ENCODE measurements at regions not wholly inside any gene's neighbourhood (a gene's known extent, or its start where the extent isn't known, plus 50 kb on each side); places are given as distances from the start of the nearest gene placed in this dataset.

DNA sequence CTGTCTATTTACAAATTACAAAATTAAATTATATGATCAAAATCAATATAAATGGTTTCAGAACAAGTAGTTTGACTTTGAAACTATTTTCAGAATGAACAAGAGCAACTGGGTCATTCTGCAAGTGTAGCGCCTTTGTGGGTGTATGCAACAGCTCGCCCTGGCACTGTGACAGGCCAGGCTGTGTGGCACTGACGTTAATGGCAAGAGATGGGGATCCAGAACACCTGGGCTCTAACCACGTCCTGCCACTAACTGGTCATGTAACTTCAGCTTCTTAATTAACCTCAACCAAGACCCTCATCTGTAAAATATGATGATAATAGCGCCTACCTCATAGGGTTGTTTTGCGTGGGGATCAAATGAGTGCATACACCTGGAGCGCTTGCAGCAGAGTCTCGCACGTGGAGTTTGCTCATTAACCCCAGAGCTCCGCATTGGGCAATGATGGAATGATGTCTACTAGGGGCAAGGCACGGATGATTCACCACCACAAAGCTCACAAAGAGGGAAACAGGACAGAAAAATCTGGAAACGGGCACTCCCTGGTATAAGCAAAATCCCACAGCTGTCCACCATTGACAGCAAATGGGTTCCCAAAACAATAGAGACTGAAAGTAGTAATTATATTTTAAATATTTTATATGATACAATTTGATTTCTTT is 639.4 kb downstream of the SEMA5A start:
- TF ChIP-seq, protein P1, sequence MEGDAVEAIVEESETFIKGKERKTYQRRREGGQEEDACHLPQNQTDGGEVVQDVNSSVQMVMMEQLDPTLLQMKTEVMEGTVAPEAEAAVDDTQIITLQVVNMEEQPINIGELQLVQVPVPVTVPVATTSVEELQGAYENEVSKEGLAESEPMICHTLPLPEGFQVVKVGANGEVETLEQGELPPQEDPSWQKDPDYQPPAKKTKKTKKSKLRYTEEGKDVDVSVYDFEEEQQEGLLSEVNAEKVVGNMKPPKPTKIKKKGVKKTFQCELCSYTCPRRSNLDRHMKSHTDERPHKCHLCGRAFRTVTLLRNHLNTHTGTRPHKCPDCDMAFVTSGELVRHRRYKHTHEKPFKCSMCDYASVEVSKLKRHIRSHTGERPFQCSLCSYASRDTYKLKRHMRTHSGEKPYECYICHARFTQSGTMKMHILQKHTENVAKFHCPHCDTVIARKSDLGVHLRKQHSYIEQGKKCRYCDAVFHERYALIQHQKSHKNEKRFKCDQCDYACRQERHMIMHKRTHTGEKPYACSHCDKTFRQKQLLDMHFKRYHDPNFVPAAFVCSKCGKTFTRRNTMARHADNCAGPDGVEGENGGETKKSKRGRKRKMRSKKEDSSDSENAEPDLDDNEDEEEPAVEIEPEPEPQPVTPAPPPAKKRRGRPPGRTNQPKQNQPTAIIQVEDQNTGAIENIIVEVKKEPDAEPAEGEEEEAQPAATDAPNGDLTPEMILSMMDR (IDR thresholded peaks at IDR 0.05), result no peak
- intact Hi-C loops (cut with DNase I), result no loop called here
- no peak overlapping the region for H3K27ac ChIP-seq
- H3K9me3 ChIP-seq, result no peaks in the 10 kb centered on the region
- ATAC-seq (no peak), DNase-seq (no peak)
- no peaks in the 10 kb centered on the region for H3K27me3 ChIP-seq
- no peak overlapping the region for H3K4me3 ChIP-seq
- H3K36me3 ChIP-seq, result no peaks in the 10 kb centered on the region
- H3K4me1 ChIP-seq, result no peaks in the 10 kb centered on the region

DNA sequence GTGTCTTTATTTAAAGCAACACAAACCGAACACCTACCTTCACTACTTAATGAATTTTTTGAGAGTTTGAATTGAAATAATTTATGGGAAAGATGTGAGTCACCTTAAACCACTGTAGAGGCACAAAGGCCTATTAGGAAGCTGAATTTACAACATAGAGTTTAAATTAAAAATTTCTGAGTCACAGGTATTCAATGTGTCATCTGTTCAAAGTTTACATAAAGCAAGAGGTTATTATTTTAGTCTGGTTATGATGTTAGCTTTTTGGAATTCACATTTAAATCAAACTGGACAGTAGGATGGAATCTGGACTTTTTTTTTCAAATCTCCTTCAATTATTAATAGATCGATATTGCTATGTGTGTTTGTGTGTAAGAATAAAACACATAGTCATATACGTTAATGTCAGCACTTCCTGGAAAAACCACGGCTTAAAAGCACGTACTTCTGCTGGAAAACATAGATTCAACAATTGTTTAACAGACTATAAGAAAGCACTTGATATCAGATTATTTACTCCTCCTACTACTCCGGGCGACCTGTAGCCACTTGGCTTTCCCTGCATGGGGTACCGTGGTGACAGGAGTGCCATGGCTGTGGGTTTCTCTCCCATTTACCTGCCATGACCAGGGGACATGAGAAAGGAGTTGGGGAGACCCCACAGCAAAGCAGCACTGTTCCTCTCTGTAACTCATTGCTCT is 638.6 kb downstream of the SEMA5A start:
- H3K27ac ChIP-seq, result no peak overlapping the region
- DNase-seq (no peak), ATAC-seq (no peak)
- H3K4me1 ChIP-seq, result no peaks in the 10 kb centered on the region
- intact Hi-C loops (cut with DNase I), result no loop called here
- H3K27me3 ChIP-seq, result no peaks in the 10 kb centered on the region
- no peaks in the 10 kb centered on the region for H3K9me3 ChIP-seq
- H3K4me3 ChIP-seq, result no peak overlapping the region
- H3K36me3 ChIP-seq, result no peaks in the 10 kb centered on the region
- TF ChIP-seq, protein P1 (IDR thresholded peaks at IDR 0.05), result no peak

DNA sequence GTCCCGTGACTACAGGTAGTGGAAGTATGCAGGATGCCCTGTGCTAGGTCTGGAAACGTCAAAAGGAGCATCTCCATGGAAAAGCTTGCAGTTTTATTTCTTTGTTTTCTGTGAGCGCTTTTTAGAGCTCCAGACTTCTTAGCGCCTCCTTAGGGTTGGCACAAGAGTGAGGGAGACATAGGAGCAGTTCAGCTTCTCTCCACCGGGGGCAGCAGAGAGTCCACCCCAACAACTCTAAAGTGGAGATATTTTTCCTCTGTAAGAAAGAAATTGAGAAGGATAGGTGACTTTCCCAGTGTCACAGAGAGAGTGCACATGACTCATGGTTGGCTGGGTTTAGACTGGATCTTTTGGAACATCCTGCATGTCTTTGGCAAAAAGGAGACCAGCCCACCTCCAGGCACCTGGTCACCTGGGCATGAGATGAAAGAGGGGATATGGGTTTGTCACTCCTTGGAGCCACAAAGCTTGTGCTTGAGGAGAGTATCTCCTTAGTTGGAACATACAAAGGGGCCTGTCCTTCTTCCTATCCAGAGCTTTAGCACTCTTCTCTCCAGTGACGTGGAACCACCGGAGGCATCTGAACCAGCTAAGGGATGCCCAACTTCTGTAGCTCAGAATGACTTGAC is 637.7 kb downstream of the SEMA5A start:
- H3K4me3 ChIP-seq, result no peak overlapping the region
- DNase-seq (no peak), ATAC-seq (peak; percentile 75)
- H3K4me1 ChIP-seq, result no peaks in the 10 kb centered on the region
- H3K9me3 ChIP-seq, result no peaks in the 10 kb centered on the region
- TF ChIP-seq, protein P1 (IDR thresholded peaks at IDR 0.05), result peak; percentile 67
- H3K27me3 ChIP-seq, result no peaks in the 10 kb centered on the region
- intact Hi-C loops (cut with DNase I), result no loop called here
- H3K27ac ChIP-seq, result no peak overlapping the region
- no peaks in the 10 kb centered on the region for H3K36me3 ChIP-seq

DNA sequence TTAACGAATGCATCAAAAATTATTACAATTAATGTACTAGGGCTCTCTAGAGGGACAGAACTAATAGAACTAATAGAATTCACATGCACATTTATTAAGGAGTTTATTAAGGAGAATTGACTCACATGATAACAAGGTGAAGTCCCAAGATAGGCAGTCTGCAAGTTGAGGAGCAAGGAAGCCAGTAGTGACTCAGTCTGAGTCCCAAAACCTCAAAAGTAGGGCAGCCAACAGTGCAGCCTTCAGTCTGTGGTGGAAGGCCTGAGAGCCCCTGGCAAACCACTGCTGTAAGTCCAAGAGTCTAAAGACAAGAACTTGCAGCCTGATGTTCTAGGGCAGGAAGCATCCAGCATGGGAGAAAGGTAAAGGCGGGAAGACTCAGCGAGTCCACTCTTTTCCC is 633.8 kb downstream of the SEMA5A start:
- TF ChIP-seq, protein P1 (IDR thresholded peaks at IDR 0.05), result no peak
- H3K4me1 ChIP-seq, result no peaks in the 10 kb centered on the region

DNA sequence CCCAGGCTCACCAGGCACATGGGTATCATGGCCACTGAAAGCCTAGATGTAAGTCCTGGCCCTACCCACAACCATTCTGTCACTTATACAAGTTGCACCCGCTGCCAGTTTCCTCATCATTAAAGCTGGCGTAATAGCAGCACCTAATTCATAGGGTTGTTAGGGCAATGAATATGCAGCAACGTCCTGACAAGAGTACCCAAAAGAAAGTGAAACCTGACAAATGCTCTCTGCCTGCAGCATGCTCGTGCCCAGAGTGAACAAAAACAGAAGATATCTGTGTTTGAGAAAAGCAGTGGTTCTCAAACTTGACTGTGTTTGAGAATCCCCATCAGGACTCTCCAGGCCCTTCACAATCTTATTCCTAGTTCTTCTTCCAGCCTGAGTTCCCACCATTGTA is 632.4 kb downstream of the SEMA5A start:
- Histone ChIP-seq H3K9me3 (no peaks in the 10 kb centered on the region), H3K4me3 (no peak overlapping the region), H3K36me3 (no peaks in the 10 kb centered on the region), H3K27ac (no peak overlapping the region), H3K27me3 (no peaks in the 10 kb centered on the region), H3K4me1 (no peaks in the 10 kb centered on the region)
- TF ChIP-seq, protein P1 (IDR thresholded peaks at IDR 0.05), result no peak
- DNase-seq (no peak), ATAC-seq (no peak)
- intact Hi-C loops (cut with DNase I), result no loop called here

More for the DNA sequence above, 633.8 kb downstream of the SEMA5A start:
- H3K27ac ChIP-seq, result no peak overlapping the region
- ATAC-seq (no peak), DNase-seq (no peak)
- no peaks in the 10 kb centered on the region for H3K36me3 ChIP-seq
- H3K4me3 ChIP-seq, result no peak overlapping the region
- no peaks in the 10 kb centered on the region for H3K9me3 ChIP-seq
- intact Hi-C loops (cut with DNase I), result no loop called here
- H3K27me3 ChIP-seq, result no peaks in the 10 kb centered on the region
